ENCODE measurements at regions not wholly inside any gene's neighbourhood (a gene's known extent, or its start where the extent isn't known, plus 50 kb on each side); places are given as distances from the start of the nearest gene placed in this dataset.

GRCh38 chr13:99911965-99912566, 59.5 kb downstream of the ZIC5 start:
- DNase-seq = no peak

- DNase-seq = no peak
Observed at GRCh38 chr13:99911069-99911964, 60.2 kb downstream of the ZIC5 start.

- DNase-seq = no peak
Observed at GRCh38 chr13:99909836-99910619, 61.5 kb downstream of the ZIC5 start.

GRCh38 chr13:99909097-99909835, 62.3 kb downstream of the ZIC5 start:
- DNase-seq = no peak

- no peak for DNase-seq
Observed at GRCh38 chr13:99908140-99908803, 63.3 kb downstream of the ZIC5 start.

GRCh38 chr13:99907627-99908026, 63.9 kb downstream of the ZIC5 start:
- DNase-seq = no peak

- DNase-seq = no peak
Observed at GRCh38 chr13:99907038-99907437, 64.5 kb downstream of the ZIC5 start.

- DNase-seq = no peak
Observed at GRCh38 chr13:99905814-99906213, 65.8 kb downstream of the ZIC5 start.

GRCh38 chr13:99905224-99905623, 66.3 kb downstream of the ZIC5 start:
- DNase-seq = no peak

- DNase-seq = no peak
Observed at GRCh38 chr13:99903140-99903539, 68.4 kb downstream of the ZIC5 start.

- no peak for DNase-seq
Observed at GRCh38 chr13:99902657-99903056, 68.9 kb downstream of the ZIC5 start.

GRCh38 chr13:99900960-99901359, 70.6 kb downstream of the ZIC5 start:
- DNase-seq = no peak

GRCh38 chr13:99898421-99898820, 73.1 kb downstream of the ZIC5 start:
- DNase-seq = no peak

- DNase-seq = no peak
Observed at GRCh38 chr13:99897076-99897440, 74.5 kb downstream of the ZIC5 start.

- no peak for DNase-seq
Observed at GRCh38 chr13:99896369-99897075, 75.0 kb downstream of the ZIC5 start.

GRCh38 chr13:99895444-99896368, 75.9 kb downstream of the ZIC5 start:
- no peak for DNase-seq

- no peak for DNase-seq
Observed at GRCh38 chr13:99894840-99895443, 76.6 kb downstream of the ZIC5 start.

GRCh38 chr13:99894105-99894839, 77.3 kb downstream of the ZIC5 start:
- no peak for DNase-seq

GRCh38 chr13:99893567-99893966, 78.0 kb downstream of the ZIC5 start:
- no peak for DNase-seq
